Kidney tubule cell (primary cell): ENCODE measurements at regions not wholly inside any gene's neighbourhood (a gene's known extent, or its start where the extent isn't known, plus 50 kb on each side); places are given as distances from the start of the nearest gene placed in this dataset.
"Not testable (repeated sequence)": the region's sequence is repeated elsewhere in the genome, so short reads cannot be mapped to it uniquely, and the experiment has no call there.

ENCODE experiments used
- DNase-seq: peaks from one replicate; pipeline ENCODE4 v3.0.0-alpha.2; 2018; ENCODE audit warnings: low spot score

- DNase-seq, result no peak
Measured at GRCh38 chr10:8380833-8381496, 326.5 kb downstream of the GATA3 start.

- DNase-seq, result no peak
Measured at GRCh38 chr10:8386781-8387180, 332.3 kb downstream of the GATA3 start.

GRCh38 chr10:8389630-8390029 lies 335.1 kb downstream of the GATA3 start:
- peak; percentile 57 for DNase-seq

GRCh38 chr10:8392216-8392615 lies 337.7 kb downstream of the GATA3 start:
- DNase-seq, result peak; percentile 61

GRCh38 chr10:8393531-8393930 lies 339.0 kb downstream of the GATA3 start:
- DNase-seq, result peak; percentile 9

GRCh38 chr10:8396675-8397074 lies 342.2 kb downstream of the GATA3 start:
- peak; percentile 9 for DNase-seq

GRCh38 chr10:8398771-8399170 lies 344.3 kb downstream of the GATA3 start:
- DNase-seq, result no peak

GRCh38 chr10:8400151-8400550 lies 345.7 kb downstream of the GATA3 start:
- DNase-seq, result no peak

- no peak for DNase-seq
Measured at GRCh38 chr10:8400892-8401291, 346.4 kb downstream of the GATA3 start.

- DNase-seq, result no peak
Measured at GRCh38 chr10:8401531-8401930, 347.0 kb downstream of the GATA3 start.

- DNase-seq, result no peak
Measured at GRCh38 chr10:8402576-8402975, 348.1 kb downstream of the GATA3 start.

- DNase-seq, result no peak
Measured at GRCh38 chr10:8403711-8404371, 349.4 kb downstream of the GATA3 start.

- DNase-seq, result peak; percentile 43
Measured at GRCh38 chr10:8404721-8405120, 350.2 kb downstream of the GATA3 start.

GRCh38 chr10:8405596-8405995 lies 351.1 kb downstream of the GATA3 start:
- no peak for DNase-seq

- DNase-seq, result no peak
Measured at GRCh38 chr10:8407501-8408021, 353.1 kb downstream of the GATA3 start.

GRCh38 chr10:8410506-8410905 lies 356.0 kb downstream of the GATA3 start:
- DNase-seq, result no peak

GRCh38 chr10:8412541-8412940 lies 358.1 kb downstream of the GATA3 start:
- no peak for DNase-seq

GRCh38 chr10:8415029-8415428 lies 360.5 kb downstream of the GATA3 start:
- DNase-seq, result not testable (repeated sequence)

GRCh38 chr10:8416192-8416701 lies 361.8 kb downstream of the GATA3 start:
- DNase-seq, result no peak

- no peak for DNase-seq
Measured at GRCh38 chr10:8416760-8417159, 362.3 kb downstream of the GATA3 start.

GRCh38 chr10:8417631-8418030 lies 363.1 kb downstream of the GATA3 start:
- DNase-seq, result no peak

- DNase-seq, result no peak
Measured at GRCh38 chr10:8418631-8419030, 364.1 kb downstream of the GATA3 start.

GRCh38 chr10:8420182-8420581 lies 365.7 kb downstream of the GATA3 start:
- no peak for DNase-seq
